NCI-H128 (cell line): ENCODE measurements at regions not wholly inside any gene's neighbourhood (a gene's known extent, or its start where the extent isn't known, plus 50 kb on each side); places are given as distances from the start of the nearest gene placed in this dataset.
"Not testable (repeated sequence)": the region's sequence is repeated elsewhere in the genome, so short reads cannot be mapped to it uniquely, and the experiment has no call there.

ENCODE experiments used
- DNase-seq: peaks from one replicate; lab custom pipeline; 2025; ENCODE audit not compliant: unreplicated experiment; lab: John Stamatoyannopoulos, UW

DNA sequence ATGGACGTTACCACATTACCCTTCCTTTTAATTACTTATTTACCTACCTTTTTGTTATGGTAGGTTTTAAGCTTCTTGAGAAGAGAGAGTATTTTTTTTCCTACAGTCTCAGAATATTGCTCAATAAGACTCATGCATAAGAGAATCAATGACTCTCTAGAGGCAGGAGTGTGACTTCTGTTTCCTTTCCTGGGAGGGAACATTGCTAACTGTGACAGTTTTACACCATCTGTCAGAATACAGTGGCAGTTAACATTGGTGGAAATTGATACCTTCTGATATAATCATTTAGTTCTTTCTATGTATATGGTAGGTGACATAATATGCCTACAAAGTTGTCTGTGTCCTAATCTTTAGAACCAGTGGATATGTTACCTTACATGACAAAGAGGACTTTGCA is 348.7 kb upstream of the POT1 start:
- DNase-seq, result no peak

DNA sequence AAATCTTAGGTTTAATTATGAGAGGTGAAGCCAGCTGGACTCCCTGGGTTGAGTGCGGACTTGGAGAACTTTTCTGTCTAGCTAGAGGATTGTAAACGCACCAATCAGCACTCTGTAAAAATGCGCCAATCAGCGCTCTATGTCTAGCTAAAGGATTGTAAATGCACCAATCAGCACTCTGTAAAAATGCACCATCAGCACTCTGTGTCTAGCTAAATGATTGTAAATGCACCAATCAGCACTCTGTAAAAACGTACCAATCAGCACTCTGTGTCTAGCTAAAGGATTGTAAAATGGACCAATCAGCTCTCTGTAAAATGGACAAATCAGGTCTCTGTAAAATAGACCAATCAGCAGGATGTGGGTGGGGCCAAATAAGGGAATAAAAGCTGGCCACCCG is 345.1 kb upstream of the POT1 start:
- DNase-seq, result not testable (repeated sequence)

- DNase-seq, result not testable (repeated sequence)
Observed at GRCh38 chr7:125264174-125264856, 334.7 kb upstream of the POT1 start.

DNA sequence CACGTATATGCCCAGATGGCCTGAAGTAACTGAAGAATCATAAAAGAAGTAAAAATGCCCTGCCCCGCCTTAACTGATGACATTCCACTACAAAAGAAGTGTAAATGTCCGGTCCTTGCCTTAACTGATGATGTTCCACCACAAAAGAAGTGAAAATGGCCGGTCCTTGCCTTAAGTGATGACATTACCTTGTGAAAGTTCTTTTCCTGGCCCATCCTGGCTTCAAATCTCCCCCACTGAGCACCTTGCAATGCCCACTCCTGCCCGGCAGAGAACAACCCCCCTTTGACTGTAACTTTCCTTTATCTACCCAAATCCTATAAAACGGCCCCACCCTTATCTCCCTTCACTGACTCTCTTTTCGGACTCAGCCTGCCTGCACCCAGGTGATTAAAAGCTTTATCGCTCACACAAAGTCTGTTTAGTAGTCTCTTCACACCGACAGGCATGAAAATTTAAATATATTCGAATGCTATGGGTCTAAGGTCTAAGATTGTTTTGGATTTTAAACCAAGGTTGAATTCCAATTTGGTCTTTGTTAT is 329.3 kb upstream of the POT1 start:
- DNase-seq, result not testable (repeated sequence)

GRCh38 chr7:125257617-125258016 is 328.0 kb upstream of the POT1 start:
- no peak for DNase-seq

- DNase-seq, result no peak
Observed at GRCh38 chr7:125256446-125256845, 326.8 kb upstream of the POT1 start.

GRCh38 chr7:125255810-125256209 is 326.2 kb upstream of the POT1 start:
- no peak for DNase-seq

- DNase-seq, result no peak
Observed at GRCh38 chr7:125254566-125254965, 324.9 kb upstream of the POT1 start.

DNA sequence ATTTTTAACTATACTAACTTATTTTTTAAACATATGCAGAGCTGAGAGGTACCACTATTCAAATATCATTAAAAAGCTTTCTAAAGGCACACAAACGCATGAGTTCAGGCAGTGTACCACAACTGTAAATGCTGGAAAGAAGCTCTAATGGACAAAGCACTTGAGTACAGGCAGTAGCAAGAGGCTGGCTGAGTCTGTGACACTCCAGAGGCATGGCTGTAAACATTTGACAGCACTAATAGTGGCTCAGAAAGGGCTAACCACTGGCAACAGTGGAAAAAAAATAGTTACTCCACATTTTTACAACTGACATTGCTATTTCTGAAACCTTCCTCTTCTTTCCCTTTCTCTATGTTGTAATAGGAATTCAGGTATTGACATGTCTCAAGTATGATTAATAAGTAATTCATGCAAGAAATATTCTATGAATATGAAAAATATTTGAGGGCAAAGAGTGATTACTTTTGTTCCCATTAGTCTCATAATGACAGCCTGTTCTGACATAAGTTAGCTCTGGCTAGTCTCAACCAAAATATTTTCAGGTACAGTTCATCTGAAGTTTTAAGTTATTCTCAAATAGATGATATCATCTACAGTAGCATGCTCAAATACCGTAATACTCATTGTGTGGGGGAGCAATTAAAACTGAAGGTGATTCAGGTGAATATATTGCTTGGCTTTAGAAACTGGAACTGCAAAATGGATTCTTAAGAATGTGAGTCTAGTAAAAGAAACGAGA is 324.0 kb upstream of the POT1 start:
- DNase-seq, result no peak

DNA sequence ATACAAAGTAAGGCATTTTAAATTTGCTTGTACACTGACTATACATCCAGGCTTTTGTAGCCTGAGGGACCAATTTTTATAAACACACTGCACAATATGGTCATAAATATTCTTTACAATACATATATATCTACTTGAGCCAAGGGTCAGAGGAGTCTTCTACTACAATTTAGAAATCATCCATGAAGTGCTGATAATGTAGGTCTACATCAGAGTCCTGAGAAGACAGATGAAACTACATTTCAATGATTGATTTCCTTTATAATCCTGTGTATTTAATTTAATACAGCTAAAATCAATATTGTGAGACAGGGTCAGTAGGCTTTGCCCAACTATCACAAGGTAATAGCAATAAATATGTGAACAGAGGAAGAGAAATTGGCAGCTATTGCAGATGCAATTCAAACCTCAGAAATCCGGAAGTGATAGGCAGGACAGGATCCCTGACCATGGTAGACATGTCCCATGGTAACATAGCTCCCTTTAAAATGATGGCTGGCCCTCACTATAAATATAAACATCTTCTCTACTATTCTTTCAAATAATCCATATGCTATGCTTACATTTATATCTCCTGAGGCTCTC is 318.0 kb upstream of the POT1 start:
- DNase-seq, result no peak

GRCh38 chr7:125246706-125247105 is 317.1 kb upstream of the POT1 start:
- DNase-seq, result no peak

DNA sequence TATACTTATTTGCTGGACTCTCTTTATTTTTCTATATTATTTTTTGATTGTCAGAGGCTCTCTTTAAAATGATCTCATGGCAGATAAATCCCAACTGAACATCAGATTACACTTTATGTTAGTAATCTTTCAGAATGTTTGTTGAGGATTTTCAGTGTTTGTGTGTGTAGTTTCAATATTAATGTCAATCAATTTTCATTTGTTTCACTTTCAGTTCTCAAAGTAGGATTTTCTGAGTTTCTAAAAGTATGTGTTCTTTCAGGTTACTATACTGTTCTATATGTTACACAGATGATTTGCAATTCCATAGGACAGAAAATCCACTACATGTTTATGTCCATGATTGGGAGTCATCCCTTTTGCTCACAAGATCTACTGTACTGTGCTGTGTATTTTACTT is 311.9 kb upstream of the POT1 start:
- DNase-seq, result no peak

DNA sequence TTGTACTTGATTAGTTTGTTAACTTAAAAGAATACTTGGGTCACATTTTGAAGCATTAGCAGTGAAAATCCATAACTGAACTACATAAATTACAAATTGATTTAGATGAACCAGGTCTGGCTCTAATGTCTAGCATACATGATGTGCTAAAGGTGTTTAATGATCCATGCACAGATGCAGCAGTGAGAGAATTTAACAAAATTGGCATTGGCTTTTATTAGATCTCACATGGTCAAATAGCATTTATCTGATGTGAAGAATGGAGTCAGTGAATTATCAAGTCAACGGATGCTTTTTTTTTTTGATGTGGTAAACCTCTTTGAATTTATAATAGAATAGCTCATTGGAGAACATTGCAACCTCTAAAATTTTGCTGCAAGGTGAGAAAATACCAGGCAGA is 293.0 kb upstream of the POT1 start:
- DNase-seq, result no peak

DNA sequence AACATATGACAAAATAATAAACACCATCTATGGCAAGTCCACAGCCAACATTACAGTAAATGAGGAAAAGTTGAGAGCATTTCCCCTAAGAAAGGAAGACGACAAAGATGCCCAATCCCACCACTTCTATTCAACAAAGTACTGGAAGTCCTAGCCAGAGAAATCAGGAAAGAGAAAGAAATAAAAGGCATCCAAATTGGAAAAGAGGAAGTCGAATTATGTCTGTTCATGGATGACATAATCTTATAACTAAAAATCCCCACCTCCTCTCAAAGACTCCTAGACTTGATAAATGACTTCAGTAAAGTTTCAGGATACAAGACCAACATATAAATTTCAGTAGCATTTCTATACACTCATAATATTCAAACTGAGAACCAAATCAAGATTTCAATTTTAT is 288.5 kb upstream of the POT1 start:
- DNase-seq, result no peak

GRCh38 chr7:125201002-125201401 is 271.4 kb upstream of the POT1 start:
- DNase-seq, result no peak

GRCh38 chr7:125197731-125198393 is 268.2 kb upstream of the POT1 start:
- DNase-seq, result no peak

DNA sequence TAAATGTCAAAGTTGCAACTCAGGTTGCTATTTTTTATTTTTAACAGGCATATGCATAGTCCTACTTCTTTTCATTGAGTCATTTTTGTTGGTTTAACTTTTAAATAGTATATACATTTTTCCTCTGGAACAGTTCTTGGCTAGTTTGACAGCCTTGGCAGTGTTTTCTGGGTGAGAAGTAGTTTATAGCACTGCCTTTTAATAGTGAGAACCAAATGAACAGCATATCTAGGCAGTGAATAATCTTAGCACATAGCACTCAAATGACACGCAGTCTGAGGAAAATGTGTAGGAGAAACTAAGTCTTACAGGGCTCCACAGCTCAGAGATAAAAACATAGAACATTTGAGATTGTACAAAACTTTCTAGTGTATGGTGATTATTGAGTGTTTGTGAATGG is 265.5 kb upstream of the POT1 start:
- DNase-seq, result no peak

DNA sequence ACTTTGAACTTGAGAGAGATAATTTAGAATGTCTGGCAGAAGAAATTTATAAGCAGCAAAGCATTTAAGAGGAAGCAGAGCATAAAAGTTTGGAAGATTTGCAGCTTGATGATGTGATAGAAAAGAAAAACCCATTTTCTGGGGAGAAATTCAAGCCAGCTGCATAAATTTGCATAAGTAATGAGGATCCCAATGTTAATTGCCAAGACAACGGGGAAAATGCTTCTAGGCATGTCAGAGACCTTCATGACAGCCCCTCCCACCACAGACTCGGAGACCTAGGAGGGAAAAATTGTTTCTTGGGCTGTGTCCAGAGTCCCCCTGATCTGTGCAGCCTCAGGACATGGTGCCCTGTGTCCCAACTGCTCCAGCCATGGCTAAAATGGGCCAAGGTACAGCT is 263.6 kb upstream of the POT1 start:
- DNase-seq, result no peak

DNA sequence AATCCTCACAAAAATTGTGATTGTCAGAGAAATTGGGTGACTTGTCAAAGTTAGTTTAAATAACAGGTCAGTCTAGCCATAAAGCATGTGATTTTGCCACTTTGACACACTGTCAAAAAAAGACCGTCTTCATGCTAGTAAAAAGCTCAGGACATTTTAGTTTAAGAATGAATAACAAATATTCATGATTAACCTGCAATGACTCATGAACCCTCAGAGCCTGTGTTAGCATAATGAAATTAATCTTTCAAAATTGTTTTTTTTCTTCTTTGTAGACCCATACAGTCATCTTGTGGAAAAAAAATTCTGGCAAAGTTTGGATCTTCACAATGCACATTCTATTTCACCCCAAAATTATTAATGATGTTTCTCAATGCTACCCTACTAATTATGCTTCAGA is 255.2 kb upstream of the POT1 start:
- no peak for DNase-seq

DNA sequence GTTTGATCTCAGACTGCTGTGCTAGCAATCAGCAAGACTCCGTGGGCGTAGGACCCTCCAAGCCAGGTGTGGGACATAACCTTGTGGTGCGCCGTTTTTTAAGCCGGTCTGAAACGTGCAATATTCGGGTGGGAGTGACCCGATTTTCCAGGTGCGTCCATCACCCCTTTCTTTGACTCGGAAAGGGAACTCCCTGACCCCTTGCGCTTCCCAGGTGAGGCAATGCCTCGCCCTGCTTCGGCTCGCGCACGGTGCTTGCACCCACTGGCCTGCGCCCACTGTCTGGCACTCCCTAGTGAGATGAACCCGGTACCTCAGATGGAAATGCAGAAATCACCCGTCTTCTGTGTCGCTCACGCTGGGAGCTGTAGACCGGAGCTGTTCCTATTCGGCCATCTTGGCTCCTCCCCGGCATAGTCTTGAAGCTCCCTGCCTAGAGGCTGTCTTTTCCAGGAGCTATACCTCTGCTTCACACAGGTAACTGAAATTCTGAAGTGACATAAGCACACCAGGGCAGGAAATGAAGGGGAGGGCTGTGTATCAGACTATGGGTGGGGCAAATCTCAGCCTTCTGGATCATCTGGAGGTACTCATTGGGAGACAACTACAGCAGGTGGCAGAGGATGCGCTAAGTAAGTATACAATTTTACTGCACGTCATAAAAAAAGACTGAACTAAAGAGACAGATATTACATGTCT is 252.1 kb upstream of the POT1 start:
- not testable (repeated sequence) for DNase-seq

GRCh38 chr7:125173571-125173970 is 243.9 kb upstream of the POT1 start:
- no peak for DNase-seq
